Left ventricle myocardium superior (tissue), 1 donor: ENCODE measurements at regions not wholly inside any gene's neighbourhood (a gene's known extent, or its start where the extent isn't known, plus 50 kb on each side); places are given as distances from the start of the nearest gene placed in this dataset.
"Not testable (repeated sequence)": the region's sequence is repeated elsewhere in the genome, so short reads cannot be mapped to it uniquely, and the experiment has no call there.

Experiments used
- ATAC-seq: fragments of 200-7000 bp; cut with Tn5 transposase; one replicate; pipeline ENCODE4 v1.9.1; 2020; ENCODE audit warnings: mild to moderate bottlenecking, moderate library complexity
- DNase-seq: peaks from one replicate; pipeline ENCODE4 v3.0.0-alpha.2; 2020
- intact Hi-C: fragments of 100-400 bp; cut with micrococcal nuclease; formaldehyde crosslinking; loops from one replicate; pipeline ENCODE4 v1.11.0; 2022
- donor health status: DM: no; HTN: yes; CAD: no; lungs with severe emphysema.

DNA sequence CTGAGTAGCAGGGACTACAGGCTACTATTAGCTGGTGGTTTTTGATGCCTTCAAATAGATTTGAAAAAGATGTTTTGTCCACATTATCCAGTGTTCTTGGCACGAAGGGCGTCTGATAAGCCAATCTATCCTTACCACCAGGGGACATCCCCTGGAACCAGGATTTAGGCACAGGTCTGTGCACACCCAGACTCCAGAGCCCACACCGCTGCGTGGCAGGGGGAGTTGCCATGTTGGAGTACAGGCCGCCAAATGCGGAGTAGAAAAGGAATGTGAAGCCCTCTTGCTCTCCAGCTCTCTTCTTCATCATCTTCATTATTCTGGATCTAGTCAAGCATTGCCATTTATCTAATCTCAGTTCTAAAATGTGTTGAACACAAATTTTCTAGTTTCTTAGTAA is 54.3 kb downstream of the RNU1-4 start:
- ATAC-seq, intact Hi-C loops, DNase-seq: not testable (repeated sequence)

DNA sequence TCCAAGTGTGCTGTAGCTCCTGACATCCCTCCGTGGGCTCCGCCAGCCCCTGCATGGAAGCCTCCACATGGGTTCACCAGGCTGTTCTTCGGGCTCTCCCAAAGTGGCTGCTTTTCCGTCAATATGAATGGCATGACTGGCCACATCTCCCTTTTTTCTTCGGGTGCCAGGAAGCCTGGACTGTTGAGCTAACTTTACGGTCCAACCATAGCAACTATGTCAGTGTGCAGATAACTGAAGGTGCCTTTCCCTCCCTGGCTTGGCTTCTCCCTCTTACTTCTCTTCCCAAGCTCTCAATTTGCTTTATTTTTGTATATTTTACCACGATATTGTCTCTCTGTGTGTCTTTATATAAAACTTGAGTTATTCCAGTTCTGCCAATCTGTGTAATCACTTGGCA is 54.8 kb downstream of the RNU1-4 start:
- peak; percentile 74 for ATAC-seq
- intact Hi-C loops = not testable (repeated sequence)

DNA sequence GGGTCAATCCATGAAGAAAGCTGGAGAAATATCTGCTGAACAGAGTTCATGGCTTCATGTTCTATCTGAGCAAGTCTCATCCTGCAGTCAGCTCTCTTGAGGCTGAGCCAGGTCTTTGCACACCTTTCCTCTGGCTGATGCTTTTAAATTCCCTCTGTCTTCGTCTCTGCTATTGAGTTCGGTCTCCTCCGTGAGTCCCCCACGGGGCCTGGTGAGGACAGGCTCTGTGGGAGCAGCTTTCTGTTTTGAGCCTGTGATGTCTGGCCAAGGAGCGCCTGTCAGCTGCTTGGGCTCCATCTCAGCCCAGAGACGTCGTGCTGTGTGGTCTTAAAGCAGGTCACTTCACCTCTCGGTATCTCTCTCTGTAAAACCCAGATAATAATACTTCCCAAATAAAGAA is 55.9 kb downstream of the RNU1-4 start:
- ATAC-seq, DNase-seq, intact Hi-C loops: not testable (repeated sequence)

More for the DNA sequence above, 54.8 kb downstream of the RNU1-4 start:
- DNase-seq = not testable (repeated sequence)

DNA sequence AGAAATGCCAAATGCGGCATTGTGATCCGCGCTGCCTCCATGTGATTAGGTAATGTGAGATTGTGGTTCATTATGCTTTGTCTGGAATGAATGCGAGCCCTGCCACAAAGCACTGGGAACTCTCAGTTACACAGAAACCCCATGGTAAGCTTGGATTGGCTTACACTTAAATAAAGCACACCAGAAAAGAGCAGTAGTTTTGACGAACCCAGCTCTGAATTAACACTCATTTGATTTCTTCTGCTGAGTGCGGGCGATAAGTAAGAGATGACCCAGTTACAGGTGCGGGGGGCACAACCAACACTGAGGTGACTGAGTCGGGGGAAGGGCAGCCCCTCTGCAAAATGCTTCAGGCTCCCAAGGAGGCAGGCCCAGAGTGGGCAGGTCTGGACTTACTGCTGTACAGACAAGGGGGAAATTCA is 56.3 kb downstream of the RNU1-4 start:
- ATAC-seq, intact Hi-C loops: not testable (repeated sequence)

DNA sequence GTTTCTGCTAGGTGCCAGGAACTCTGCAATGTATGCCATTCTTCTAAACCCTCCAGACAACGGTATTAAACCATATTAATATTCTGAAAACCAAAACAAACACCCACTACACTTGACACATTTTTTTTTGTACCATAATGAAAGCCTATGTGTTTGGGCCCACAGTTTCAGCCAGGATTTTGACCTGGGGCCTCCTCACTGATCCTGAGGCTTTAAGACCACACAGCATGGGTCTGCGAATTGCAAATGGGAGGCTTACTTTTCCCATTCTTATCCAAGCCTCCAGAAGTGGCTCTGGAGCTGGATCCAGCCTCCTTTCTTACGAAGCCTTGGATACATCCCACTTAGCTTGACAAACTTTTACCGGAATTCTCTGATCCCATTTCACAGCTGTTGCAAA is 56.7 kb downstream of the RNU1-4 start:
- ATAC-seq, intact Hi-C loops, DNase-seq: not testable (repeated sequence)

More for the DNA sequence above, 56.3 kb downstream of the RNU1-4 start:
- DNase-seq = not testable (repeated sequence)

DNA sequence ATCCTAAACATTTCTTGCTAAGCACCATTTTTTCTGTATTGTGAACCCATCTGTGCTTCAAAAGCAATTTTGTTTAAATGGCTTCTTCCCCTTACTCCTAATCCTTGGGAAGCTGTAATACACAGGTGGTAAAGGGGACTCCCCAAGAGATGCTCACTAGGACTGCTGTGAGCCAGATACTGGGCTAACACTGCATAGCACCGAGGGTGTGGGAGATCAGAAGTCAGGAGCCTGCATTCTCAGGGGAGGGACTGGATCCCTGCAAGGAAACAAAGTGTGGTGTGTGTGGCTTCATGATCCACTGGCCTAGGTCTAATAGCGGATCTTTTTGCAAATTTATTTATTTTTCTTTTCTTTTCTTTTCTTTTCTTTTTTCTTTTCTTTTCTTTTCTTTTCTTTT is 57.7 kb downstream of the RNU1-4 start:
- intact Hi-C loops, DNase-seq, ATAC-seq: not testable (repeated sequence)
